Mesothelial cell of epicardium (in vitro differentiated cells): ENCODE measurements at regions not wholly inside any gene's neighbourhood (a gene's known extent, or its start where the extent isn't known, plus 50 kb on each side); places are given as distances from the start of the nearest gene placed in this dataset.

Experiments used
- DNase-seq, 2 experiments: peaks; one replicate each; pipeline ENCODE4 v3.0.0; 2021; ENCODE audit warnings: low spot score in 2 of 2; ENCODE audit not compliant: unreplicated experiment in 2 of 2
- H3K27ac Mint-ChIP-seq: 2 replicates; pipeline ENCODE4 v1.8.0; 2021; ENCODE audit warnings: mixed read lengths
- H3K27me3 Mint-ChIP-seq: 2 replicates; pipeline ENCODE4 v1.8.0; 2021; ENCODE audit warnings: low read depth, mixed read lengths
- H3K36me3 Mint-ChIP-seq: 2 replicates; pipeline ENCODE4 v1.8.0; 2021; ENCODE audit warnings: mixed read lengths
- H3K4me1 Mint-ChIP-seq: 2 replicates; pipeline ENCODE4 v1.8.0; 2021; ENCODE audit warnings: mixed read lengths
- H3K4me3 Mint-ChIP-seq: 2 replicates; pipeline ENCODE4 v1.8.0; 2021; ENCODE audit warnings: mild to moderate bottlenecking, moderate library complexity, mixed read lengths
- H3K9me3 Mint-ChIP-seq: 2 replicates; pipeline ENCODE4 v1.8.0; 2021; ENCODE audit warnings: mixed read lengths
- CTCF ChIP-seq: fragments of 200-600 bp; sonication (generic); IDR thresholded peaks from one replicate; pipeline ENCODE4 v1.5.0; 2021; ENCODE audit warnings: antibody characterized with exemption; ENCODE audit not compliant: unreplicated experiment

- DNase-seq: no peak
- no peaks in the 10 kb centered on the region for H3K36me3 Mint-ChIP-seq
- no peak overlapping the region for H3K27ac Mint-ChIP-seq
- H3K9me3 Mint-ChIP-seq: no peaks in the 10 kb centered on the region
- no peak overlapping the region for H3K4me3 Mint-ChIP-seq
- TF ChIP-seq CTCF: no peak
- H3K4me1 Mint-ChIP-seq: no peaks in the 10 kb centered on the region
- peaks cover 10% of the 10 kb centered on the region for H3K27me3 Mint-ChIP-seq
These were observed 2332.8 kb upstream of the C9orf72 start for GRCh38 chr9:29906065-29906464.

- no peak for DNase-seq
- Mint-ChIP-seq H3K27ac (no peak overlapping the region), H3K9me3 (peaks cover 3% of the 10 kb centered on the region), H3K36me3 (no peaks in the 10 kb centered on the region), H3K4me1 (peaks cover 15% of the 10 kb centered on the region), H3K27me3 (no peaks in the 10 kb centered on the region), H3K4me3 (no peak overlapping the region)
- TF ChIP-seq CTCF: no peak
These were observed 2354.8 kb upstream of the C9orf72 start for GRCh38 chr9:29928072-29928471.

- H3K4me3 Mint-ChIP-seq: no peak overlapping the region
- H3K9me3 Mint-ChIP-seq: peaks cover 31% of the 10 kb centered on the region
- no peak for DNase-seq
- no peak for TF ChIP-seq CTCF
- H3K4me1 Mint-ChIP-seq: no peaks in the 10 kb centered on the region
- H3K27ac Mint-ChIP-seq: no peak overlapping the region
- H3K36me3 Mint-ChIP-seq: no peaks in the 10 kb centered on the region
- peaks cover 2% of the 10 kb centered on the region for H3K27me3 Mint-ChIP-seq
These were observed 2366.3 kb upstream of the C9orf72 start for GRCh38 chr9:29939559-29939958.

GRCh38 chr9:29945012-29945411 lies 2371.7 kb upstream of the C9orf72 start:
- Mint-ChIP-seq H3K27ac (no peak overlapping the region), H3K27me3 (peaks cover 3% of the 10 kb centered on the region), H3K36me3 (no peaks in the 10 kb centered on the region), H3K4me1 (no peaks in the 10 kb centered on the region), H3K9me3 (no peaks in the 10 kb centered on the region), H3K4me3 (no peak overlapping the region)
- no peak for TF ChIP-seq CTCF
- no peak for DNase-seq

GRCh38 chr9:29958469-29958868 lies 2385.2 kb upstream of the C9orf72 start:
- no peak overlapping the region for H3K27ac Mint-ChIP-seq
- no peaks in the 10 kb centered on the region for H3K27me3 Mint-ChIP-seq
- no peaks in the 10 kb centered on the region for H3K9me3 Mint-ChIP-seq
- TF ChIP-seq CTCF: no peak
- no peak for DNase-seq
- no peak overlapping the region for H3K4me3 Mint-ChIP-seq
- no peaks in the 10 kb centered on the region for H3K36me3 Mint-ChIP-seq
- H3K4me1 Mint-ChIP-seq: no peaks in the 10 kb centered on the region

- no peak for TF ChIP-seq CTCF
- no peaks in the 10 kb centered on the region for H3K4me1 Mint-ChIP-seq
These were observed 2392.6 kb upstream of the C9orf72 start for GRCh38 chr9:29965834-29966233.

More at GRCh38 chr9:29965834-29966233, 2392.6 kb upstream of the C9orf72 start:
- DNase-seq: no peak
- Mint-ChIP-seq H3K27me3 (no peaks in the 10 kb centered on the region), H3K9me3 (no peaks in the 10 kb centered on the region), H3K36me3 (no peaks in the 10 kb centered on the region), H3K27ac (no peak overlapping the region), H3K4me3 (no peak overlapping the region)
